ENCODE measurements at regions not wholly inside any gene's neighbourhood (a gene's known extent, or its start where the extent isn't known, plus 50 kb on each side); places are given as distances from the start of the nearest gene placed in this dataset.

- no peak for TF ChIP-seq TFAP4 (CRISPR knock-in tag; IDR thresholded peaks at IDR 0.05; ENCODE audit: borderline replicate concordance)
- no peak for TF ChIP-seq RNF2 (IDR thresholded peaks at IDR 0.05)
- TF ChIP-seq DLX4 (CRISPR knock-in tag; IDR thresholded peaks at IDR 0.05), result no peak
- no peak for TF ChIP-seq SREBF1 (IDR thresholded peaks at IDR 0.05; ENCODE audit: borderline replicate concordance, low read depth, low read length)
- no peak for TF ChIP-seq ZNF232 (CRISPR knock-in tag; IDR thresholded peaks at IDR 0.05)
- no peak for TF ChIP-seq HDAC3 (IDR thresholded peaks at IDR 0.05; ENCODE audit: borderline replicate concordance, partially characterized antibody)
- 0 out of 2 replicates have a peak, but pooled peaks have one; percentile 33 for TF ChIP-seq TCFL5 (CRISPR knock-in tag; conservative IDR thresholded peaks at IDR 0.05)
- TF ChIP-seq CREB3 (tag; conservative IDR thresholded peaks at IDR 0.05; ENCODE audit: low read depth), result 0 out of 2 replicates have a peak, but pooled peaks have one; percentile 28
- no peak for TF ChIP-seq ZNF277 (CRISPR knock-in tag; IDR thresholded peaks at IDR 0.05; ENCODE audit: borderline replicate concordance)
- no peak for TF ChIP-seq PURB (CRISPR knock-in tag; IDR thresholded peaks at IDR 0.05; ENCODE audit: low read depth)
- no peak for TF ChIP-seq FUS (optimal IDR thresholded peaks at IDR 0.05; ENCODE audit: low read depth, low read length)
- no peak for TF ChIP-seq MYNN (IDR thresholded peaks at IDR 0.05)
- no peak for TF ChIP-seq MYNN (CRISPR knock-in tag; IDR thresholded peaks at IDR 0.05)
- TF ChIP-seq RERE (CRISPR knock-in tag; IDR thresholded peaks at IDR 0.05; ENCODE audit: borderline replicate concordance), result no peak
These were observed 180.7 kb upstream of the PGRMC2 start (continued) for GRCh38 chr4:128468123-128468989.
